Thoracic aorta (tissue), 2 donors: ENCODE measurements at regions not wholly inside any gene's neighbourhood (a gene's known extent, or its start where the extent isn't known, plus 50 kb on each side); places are given as distances from the start of the nearest gene placed in this dataset.

ENCODE experiments used
- ATAC-seq: fragments of 150-250 bp; one replicate; pipeline ENCODE4 v1.8.0; 2017; ENCODE audit warnings: low read depth; ENCODE audit not compliant: insufficient number of reproducible peaks, low FRiP score
- DNase-seq: peaks from one replicate; pipeline ENCODE4 v3.0.0-alpha.2; 2020; ENCODE audit warnings: low spot score
- H3K27ac ChIP-seq, 2 donors: fragments of 200-600 bp; sonication (generic); 1 replicate in 1 of 2; 2 replicates in 1 of 2; pipeline ENCODE4 v1.5.1; 2016; ENCODE audit warnings: mild to moderate bottlenecking in 2 of 2, moderate library complexity in 2 of 2
- H3K27me3 ChIP-seq: fragments of 200-600 bp; sonication (generic); replicated peaks from 2 replicates; pipeline ENCODE4 v1.6.0; 2016; ENCODE audit warnings: mild to moderate bottlenecking; ENCODE audit not compliant: insufficient read depth
- H3K36me3 ChIP-seq: fragments of 200-600 bp; sonication (generic); one replicate; pipeline ENCODE4 v1.5.1; 2016
- H3K4me1 ChIP-seq, 2 donors: fragments of 200-600 bp; sonication (generic); 1 replicate in 1 of 2; 2 replicates in 1 of 2; pipeline versions ENCODE4 v1.5.1 to v1.6.0; 2016; ENCODE audit warnings: low read depth in 2 of 2, mild to moderate bottlenecking in 1 of 2; ENCODE audit not compliant: control insufficient read depth in 1 of 2
- H3K4me3 ChIP-seq: fragments of 200-600 bp; sonication (generic); 2 replicates; pipeline ENCODE4 v1.5.1; 2016; ENCODE audit warnings: mild to moderate bottlenecking
- H3K9me3 ChIP-seq: fragments of 200-600 bp; sonication (generic); 2 replicates; pipeline ENCODE4 v1.5.1; 2016
- CTCF ChIP-seq: fragments of 200-600 bp; sonication (generic); IDR thresholded peaks from one replicate; pipeline ENCODE4 v1.5.1; 2019; ENCODE audit warnings: antibody characterized with exemption

- no peak for DNase-seq
- no peak overlapping the region for H3K27ac ChIP-seq
- ATAC-seq = no peak
- H3K36me3 ChIP-seq = no peaks in the 10 kb centered on the region
- H3K4me1 ChIP-seq = no peaks in the 10 kb centered on the region
- no peaks in the 10 kb centered on the region for H3K27me3 ChIP-seq
- H3K9me3 ChIP-seq = no peaks in the 10 kb centered on the region
- no peak for TF ChIP-seq CTCF
- H3K4me3 ChIP-seq = no peak overlapping the region
These were observed 49.7 kb upstream of the TIAM2 start for GRCh38 chr6:154945271-154945890.
